GM19035 (cell line): ENCODE measurements at regions not wholly inside any gene's neighbourhood (a gene's known extent, or its start where the extent isn't known, plus 50 kb on each side); places are given as distances from the start of the nearest gene placed in this dataset.
"Not testable (repeated sequence)": the region's sequence is repeated elsewhere in the genome, so short reads cannot be mapped to it uniquely, and the experiment has no call there.

ENCODE experiments used
- ATAC-seq: cut with Tn5 transposase; IDR thresholded peaks from one replicate; pipeline ENCODE4 v1.9.1; 2021; ENCODE audit not compliant: unreplicated experiment

DNA sequence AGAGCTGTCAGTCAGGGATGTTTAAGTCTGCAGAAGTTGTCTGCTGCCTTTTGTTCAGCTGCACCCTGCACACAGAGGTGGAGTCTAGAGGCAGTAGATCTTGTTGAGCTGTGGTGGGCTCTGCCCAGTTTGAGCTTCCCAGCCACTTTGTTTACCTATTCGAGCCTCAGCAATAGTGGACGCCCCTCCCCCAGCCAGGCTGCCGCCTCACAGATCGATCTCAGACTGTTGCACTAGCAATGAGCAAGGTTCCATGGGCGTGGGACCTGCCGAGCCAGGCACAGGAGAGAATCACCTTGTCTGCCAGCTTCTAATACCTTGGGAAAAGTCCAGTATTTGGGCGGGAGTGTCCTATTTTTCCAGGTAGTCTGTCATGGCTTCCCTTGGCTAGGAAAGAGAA is 225.1 kb upstream of the RASA1 start:
- ATAC-seq: no peak

DNA sequence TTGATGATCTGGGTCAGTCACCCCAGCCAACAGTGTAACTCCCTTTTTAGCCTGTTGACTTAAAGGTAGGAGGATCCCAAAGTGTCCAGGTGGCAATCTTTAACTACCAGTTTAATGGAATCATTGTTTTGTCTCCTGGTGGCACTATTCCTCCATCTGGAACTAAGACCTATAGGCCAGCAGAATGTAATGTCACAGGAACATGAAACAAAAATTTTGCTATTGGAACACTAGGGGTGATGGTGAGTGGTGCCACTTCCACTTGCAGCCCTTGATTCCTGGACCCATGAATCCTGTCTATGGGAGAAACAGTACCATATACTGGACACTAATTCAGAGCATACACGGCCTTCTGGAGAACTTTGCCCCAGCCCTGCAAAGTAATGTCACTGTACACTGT is 219.5 kb upstream of the RASA1 start:
- no peak for ATAC-seq

DNA sequence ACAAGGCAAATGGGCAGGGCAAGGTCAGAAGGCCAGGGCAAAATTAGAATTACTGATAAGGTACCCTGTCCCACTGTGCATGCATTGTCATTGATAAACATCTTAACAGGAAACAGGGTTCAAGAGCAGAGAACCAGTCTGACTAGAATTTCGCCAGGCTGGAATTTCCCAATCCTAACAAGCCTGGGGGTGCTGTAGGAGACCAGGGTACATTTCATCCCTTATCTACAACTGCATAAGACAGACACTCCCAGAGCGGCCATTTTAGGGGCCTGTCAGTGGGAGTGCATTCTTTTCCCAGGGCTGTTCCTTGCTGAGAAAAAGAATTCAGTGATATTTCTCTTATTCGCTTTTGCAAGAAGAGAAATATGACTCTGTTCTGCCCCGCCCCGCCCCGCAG is 218.7 kb upstream of the RASA1 start:
- not testable (repeated sequence) for ATAC-seq

DNA sequence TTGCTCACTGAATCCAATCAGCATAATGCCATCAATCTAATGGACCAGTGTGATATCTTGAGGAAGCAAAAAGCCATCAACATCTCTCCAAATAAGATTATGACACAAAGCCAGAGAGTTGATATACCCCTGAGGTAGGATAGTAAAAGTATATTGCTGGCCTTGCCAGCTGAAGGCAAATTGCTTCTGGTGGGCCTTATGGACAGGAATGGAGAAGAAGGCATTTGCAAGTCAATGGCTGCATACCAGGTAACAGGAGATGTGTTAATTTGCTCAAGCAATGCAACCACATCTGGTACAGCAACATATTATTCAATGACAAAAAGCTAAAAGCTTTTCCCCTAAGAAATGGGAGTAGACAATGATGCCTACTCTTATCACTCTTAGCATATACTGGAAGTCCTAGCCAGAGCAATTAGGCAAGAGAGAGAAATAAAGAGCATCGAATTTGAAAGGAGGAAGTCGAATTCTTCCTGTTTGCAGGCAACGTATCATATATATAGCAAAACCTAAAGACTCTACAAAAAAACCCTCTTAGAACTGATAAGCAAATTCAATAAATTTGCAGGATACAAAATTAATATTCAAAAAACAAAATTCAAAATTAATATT is 216.1 kb upstream of the RASA1 start:
- no peak for ATAC-seq

DNA sequence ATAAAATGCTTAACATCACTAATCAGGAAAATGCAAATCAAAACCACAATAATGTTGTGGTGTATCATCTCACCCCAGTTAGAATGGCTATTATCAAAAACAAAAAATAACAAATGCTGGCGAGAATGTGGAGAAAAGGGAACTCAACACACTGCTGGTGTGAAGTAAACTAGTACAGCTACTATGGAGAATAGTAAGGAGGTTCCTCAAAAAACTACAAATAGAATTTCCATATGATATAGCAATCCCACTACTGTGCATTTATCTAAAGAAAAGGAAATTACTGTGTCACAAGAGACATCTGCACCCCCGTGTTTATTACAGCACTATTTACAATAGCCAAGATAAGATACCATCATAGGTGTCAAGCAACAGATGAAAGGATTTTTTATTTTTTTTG is 214.5 kb upstream of the RASA1 start:
- no peak for ATAC-seq

DNA sequence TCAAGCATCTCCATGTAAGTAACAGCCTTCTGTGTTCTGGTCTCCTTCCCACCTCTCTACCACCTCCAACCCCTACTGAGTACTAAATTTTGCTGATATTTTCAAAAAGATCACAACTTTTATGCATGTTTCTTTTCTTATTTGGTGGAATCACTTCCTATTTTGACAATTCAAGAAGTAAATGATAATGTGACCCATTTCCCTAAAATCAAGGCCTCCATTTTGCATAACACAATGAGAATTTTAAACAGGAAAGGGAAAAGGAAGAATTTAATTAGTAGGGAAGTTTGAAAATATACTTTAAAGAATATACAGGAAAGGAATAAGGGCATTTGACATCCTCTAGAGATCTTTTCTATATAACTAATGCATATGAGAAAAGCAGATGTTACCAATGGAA is 212.9 kb upstream of the RASA1 start:
- ATAC-seq: no peak

DNA sequence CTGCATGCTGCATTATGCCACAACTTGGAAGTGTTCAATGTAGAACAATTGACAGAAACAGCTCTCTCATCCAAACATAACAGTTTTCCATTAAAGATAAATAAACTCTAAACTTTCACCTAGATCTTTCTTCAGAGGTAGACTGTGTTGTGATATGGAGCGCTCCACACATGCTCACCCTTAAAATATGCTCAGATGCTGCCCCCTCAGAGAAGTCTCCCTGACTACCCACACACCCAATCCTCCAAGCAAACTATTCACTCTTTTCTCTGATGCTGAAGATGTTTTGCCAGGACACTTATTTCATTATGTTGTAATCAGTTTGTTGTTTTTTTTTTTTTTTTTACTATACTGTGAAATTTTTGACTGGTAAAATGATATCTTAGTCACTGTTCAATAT is 206.6 kb upstream of the RASA1 start:
- ATAC-seq: no peak

DNA sequence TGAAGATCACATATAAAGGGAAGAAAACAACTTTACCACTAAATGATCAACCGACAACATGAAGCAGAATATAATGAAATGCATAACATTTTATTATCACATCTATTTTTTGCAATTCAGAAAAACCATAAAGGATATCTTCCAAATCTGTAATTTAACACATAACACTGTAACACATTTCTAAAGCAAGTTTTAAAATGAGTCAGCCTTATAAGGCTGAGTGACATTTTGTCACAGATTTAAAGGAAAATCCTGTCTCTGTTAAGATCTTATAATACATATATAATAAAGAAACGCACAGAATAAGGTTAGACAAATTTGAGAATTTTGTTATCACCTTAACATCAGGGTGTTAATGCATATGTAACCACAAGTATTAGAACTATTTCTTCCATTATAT is 198.4 kb upstream of the RASA1 start:
- ATAC-seq: no peak

DNA sequence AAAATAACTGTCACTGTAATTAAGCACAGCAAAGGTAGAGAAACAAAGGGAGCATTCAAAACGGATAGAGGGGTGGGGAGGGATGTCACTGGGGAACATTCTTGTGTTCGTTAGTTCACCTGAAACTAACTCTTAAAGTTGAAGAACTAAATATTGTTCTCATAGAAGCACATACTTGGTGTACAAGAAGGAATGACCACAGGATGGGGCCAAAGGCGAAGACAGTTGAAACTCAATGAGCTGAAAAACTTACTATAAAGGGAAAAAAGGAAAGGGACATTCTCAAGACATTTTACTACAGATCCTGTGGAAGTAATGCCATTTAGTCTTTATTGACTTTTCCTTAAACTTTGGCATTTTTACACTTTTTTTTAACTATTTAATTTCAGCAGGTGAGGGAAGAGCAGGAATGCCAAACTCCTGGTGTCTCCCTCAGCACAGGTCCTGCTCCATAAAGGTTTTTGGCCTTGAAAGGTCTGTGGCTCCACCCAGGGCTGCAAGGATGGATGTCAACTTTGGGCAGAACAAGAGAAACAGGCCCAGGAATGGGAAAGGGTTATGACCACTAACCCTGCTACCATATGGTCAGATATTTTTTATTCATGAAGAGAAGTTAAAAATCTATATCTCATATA is 197.6 kb upstream of the RASA1 start:
- peak; percentile 68 for ATAC-seq

DNA sequence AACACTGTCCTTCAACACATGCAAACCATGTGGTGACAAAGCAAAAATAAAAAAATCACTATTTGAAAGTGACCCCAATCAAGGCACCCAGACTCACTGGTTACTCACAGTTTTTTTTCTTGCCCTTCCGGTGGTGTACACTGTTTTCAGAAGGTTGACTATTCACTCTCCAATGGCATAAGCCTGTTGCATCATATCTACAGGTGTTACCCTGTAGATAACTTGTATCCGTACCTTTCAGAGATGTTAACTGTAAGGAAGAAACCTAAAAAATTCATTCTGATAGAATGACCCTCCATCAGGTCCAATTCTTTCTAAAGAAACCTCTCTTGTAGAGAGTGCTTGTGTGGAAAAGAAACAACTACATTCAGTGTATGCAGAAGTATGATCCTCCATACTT is 193.6 kb upstream of the RASA1 start:
- ATAC-seq: no peak

DNA sequence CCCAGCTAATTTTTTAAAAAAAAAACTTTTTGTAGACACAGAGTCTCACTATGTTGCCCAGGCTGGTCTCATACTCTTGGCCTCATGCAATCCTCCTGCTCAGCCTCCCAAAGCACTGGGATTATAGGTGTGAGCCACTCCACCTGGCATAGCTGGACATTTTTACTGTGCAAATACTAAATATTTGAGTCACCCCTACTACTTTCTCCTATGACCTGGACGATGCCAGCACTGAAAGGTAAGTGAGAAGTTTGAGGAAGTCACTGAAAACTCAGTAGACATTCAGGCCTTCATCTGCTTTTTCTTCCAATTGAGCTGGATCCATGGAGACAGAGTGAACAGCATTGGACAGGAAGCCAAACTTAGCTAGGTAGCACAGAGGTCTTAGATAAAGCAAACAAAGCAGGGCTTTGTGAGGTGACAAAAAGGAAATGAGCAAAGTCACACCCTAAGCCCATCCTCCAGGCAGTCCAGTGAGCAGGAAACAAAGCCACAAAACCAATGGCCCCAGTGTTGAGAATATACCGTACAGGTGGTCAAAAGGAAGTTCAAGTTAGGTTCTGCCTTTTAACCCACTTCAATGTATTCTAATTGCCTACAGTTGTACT is 192.6 kb upstream of the RASA1 start:
- ATAC-seq: peak; percentile 97

DNA sequence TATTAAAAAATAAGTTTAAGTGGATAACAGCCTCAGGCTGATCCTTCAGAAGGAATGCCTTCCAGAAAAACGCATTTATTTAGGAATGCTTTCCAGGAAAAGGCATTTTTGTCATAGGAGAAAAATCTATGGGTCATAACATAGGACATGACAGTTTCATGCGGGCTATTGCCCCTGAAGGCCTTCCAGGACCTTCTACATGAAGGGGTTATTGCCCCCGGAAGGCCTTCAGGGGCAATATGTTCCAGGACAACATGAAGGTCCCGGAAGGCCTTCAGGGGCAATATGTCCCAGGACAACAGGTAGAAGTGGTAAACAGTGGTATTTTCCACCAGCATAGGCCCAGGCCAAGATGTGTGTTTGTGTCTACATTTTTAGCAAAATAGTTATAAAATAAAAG is 191.3 kb upstream of the RASA1 start:
- no peak for ATAC-seq

DNA sequence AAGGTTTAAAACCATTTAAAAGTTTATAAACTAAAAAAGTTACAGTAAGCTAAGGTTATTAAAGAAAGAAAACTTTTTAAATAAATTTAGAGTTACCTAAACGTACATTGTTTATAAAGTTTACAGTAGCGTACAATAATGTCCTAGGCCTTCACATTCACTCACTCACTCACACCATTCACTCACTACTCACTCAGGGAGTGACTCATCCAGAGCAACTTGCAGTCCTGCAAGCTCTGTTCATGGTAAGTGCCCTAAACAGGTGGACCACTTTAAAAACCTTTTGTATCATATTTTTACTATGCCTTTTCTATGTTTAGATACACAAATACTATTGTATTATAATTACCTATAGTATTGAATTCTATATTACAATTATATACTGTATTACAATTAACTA is 190.8 kb upstream of the RASA1 start:
- no peak for ATAC-seq

DNA sequence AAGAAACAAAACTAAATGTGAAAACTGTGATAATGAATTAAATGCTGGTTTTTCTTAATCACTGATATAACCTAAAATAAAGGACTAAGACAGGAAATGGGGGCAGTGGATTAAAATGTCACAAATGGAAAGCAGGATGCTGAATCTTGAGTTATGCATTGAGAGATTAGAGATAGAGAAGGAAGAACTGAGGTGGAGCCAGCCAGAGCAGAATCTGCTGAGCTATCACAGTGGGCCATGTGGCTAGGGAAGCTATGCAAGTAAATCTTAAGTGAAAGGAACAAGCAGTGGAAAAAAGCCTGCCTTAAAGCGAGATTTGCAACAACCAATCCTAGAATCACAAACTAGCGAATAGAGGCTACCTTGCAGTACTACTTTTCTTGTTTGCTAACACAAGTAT is 188.5 kb upstream of the RASA1 start:
- no peak for ATAC-seq

DNA sequence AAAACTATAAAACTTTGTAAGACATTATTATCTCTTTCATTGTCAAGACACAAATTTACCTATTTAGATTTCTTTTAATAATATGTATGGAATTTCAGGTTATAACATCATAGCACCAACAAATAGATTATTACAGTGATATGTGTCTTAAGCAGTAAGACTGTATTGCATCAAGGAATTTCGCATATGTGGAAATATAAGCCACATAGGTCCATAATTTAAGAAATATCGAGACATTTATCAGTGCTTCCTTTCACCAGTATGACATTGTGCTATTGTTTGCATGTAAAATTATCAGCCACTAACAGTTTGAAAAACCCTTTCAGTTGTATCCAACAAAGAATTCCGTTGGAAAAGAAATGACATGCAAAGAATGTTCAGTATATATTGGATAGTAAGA is 186.7 kb upstream of the RASA1 start:
- ATAC-seq: no peak

DNA sequence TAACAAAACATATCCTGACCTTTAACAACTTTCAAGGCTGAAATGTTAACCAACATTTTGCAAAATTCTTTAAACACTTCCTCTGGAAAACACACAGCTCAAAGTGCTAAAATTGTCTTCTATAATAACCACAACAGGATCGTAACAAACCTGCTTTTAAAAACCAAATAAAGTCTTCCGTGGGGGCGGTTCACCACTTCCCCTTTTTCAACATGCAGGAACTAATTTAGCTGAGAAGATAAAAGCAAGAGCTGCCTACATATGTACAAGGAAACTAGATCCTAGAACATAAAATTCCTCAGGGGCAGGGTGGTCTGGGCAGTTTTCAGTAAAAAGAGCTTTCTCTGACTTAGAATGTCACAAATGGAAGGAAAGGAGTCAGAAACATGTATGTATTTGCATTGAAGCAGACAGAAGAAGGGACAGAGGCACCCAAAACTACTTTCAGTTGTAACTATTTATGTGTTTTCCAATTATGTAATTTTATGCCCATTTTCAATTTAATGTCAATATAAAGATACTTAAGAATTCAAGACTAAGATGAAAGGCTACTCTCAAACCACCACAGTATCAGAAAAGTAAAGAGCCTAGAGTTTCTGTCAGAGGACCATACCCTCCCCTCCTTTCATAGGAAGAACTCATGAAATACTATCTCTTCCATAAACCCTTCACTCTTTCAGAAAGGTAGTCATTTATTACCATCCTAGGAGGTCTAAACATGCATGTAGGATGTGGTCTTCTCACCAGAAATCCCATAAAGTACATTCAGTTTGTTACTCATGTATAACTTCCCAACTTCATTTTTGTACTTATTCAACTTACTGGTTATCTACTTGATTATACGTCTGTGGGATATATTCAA is 185.9 kb upstream of the RASA1 start:
- ATAC-seq: peak; percentile 97

DNA sequence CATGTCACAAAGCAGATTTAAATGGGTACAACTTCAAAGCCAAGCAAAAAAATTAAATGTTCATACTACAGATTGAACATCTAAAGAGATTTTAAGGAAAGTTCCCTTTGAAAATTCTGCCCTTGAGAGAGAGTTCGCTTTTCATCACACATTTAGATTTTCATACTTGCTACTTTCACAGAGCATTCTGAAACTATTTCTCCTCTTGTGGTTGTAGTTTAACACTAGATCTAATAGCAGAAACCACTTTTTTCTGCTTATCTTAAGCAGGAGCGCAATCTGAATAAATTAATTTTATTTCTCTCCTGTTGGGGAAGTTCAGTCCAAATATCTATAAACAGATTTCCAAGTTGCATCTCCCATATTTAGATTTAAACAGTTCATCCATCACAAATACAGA is 173.3 kb upstream of the RASA1 start:
- no peak for ATAC-seq

DNA sequence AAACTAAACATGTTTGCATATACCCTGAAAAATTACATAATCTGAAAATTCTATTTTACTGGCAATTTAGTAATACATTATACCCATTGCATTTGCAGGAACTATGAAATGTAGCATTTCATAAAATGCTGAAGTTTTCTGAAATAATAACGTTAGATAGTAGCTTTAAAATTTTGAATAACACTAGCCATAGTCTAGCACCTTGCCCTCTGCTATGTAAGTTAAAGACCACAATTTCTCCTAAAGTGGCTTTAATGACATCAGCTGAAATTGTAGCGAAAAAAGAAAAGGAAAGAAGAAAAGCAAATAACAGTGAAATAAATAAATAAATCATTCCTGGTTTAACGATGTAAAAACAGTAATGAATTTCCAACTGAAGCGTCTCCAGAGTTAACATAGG is 172.8 kb upstream of the RASA1 start:
- ATAC-seq: no peak

DNA sequence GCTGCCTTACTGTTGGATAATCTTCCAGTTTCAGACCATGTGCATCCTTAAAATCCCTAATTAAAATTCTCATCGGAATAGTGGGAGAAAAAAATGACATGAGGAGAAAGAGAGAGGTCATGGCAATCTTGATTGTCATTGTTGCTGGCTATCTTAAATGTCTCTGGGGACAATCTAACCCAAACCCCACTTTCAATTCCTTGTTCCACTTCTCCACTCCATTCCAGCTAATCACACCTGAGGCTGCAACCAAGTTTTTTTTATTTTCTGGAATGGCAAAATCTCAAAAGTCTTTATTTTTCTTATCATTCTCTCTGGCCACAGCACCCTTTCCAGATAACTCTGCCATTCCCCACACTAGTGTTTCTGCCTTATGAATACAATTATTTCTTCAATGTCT is 171.9 kb upstream of the RASA1 start:
- ATAC-seq: no peak

DNA sequence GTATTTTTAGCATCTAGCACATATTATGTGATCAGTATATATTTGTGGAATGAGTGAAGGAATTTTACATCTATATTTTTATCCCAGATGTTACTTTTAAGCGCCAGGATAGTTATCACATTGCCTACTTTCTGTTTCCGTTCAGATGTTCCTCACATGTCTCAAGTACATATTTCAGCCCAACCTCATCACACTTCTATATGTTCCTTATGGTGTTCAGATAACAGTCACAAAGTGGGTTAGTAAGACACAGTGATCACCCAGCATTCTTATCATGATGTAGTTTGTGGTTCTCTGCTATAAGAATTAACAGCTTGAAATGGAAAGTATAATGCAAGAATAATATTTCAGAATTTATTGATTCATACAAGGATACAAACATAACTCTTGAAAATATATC is 170.0 kb upstream of the RASA1 start:
- no peak for ATAC-seq

DNA sequence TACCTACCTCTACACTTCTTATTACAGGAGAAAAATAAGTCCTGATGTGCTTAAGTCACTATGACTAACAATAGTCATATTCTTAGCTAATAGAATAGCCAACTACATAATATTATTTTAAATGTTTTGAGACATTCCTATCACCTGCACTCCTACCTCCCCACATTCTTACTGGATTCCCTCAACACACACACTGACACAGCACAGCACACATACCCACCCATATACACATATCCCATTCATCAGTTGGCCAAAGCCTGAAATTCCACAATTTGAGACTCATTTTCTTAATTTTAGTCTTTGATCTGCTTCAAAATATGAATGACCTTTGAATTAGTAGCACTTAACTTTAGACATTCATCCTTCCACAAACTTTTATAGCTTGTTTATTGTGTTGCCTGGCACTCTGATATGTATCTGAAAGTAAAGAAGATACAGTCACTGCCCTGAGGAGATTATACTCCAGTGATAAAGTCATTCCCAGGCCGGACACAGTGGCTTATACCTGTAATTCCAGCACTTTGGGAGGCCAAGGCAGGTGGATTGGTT is 168.3 kb upstream of the RASA1 start:
- no peak for ATAC-seq

DNA sequence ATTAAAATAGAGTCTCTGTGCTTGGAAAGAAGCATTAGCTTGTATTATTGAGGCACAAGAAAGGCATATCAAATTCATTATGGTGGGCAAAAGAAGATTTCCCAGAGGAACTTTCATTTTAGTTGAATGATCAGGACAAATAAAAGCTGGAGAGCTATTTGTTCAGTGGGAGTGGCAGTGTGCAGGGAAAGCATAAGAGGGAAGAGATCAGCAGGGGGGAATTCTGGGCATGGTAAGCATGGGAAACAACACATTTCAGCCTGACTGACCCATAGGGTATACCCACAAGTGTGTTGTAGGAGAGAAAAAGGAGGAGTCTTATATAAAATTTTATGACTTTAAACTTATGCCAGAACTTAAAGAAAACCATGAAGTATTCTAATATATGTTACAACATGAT is 167.7 kb upstream of the RASA1 start:
- no peak for ATAC-seq
